ENCODE measurements at regions not wholly inside any gene's neighbourhood (a gene's known extent, or its start where the extent isn't known, plus 50 kb on each side); places are given as distances from the start of the nearest gene placed in this dataset.
A peak's percentile ranks its signal among the peaks of the same experiment; 100 is the strongest.

DNA sequence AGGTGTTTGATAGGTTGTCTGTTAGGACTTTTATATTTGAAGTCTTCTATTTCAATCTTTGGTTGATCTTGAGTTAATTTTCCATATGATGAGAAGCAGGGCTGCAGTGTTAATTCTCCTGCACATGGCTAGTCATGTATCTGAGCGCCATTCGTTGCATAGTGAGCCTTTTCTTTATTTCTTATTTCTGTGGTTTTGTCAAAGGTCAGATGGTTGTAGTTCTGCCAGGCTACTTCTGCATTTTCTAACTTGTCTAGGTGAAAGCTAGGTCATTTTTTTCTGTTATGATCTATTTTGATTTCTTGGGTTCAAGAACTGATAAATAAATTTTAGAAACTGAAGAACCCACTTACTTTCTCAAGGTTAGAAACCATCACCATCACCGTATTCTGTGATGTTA, 56.7 kb downstream of the CCDC74A start:
- H3K4me1 ChIP-seq (ENCODE audit: control insufficient read depth, insufficient read depth, low read length) = peaks cover 90% of the 10 kb centered on the region
- SMC1A ChIA-PET (ENCODE audit: uncharacterized antibody, unreplicated experiment) = no interaction called here
- H4K20me1 ChIP-seq (ENCODE audit: control insufficient read depth, insufficient read depth) = no peaks in the 10 kb centered on the region
- in situ Hi-C loops (cut with MboI) = no loop called here
- H3K4me3 ChIP-seq = peak overlapping the region; percentile 3; the same call in 1 of the 2 replicates
- WGBS (ENCODE audit: insufficient coverage, insufficient replicate concordance, low lambda C conversion rate, missing lambda C conversion rate) = 0% methylated on average over 3 of the region's 3 CpGs
- ATAC-seq (peak; percentile 27), FAIRE-seq (no peak), DNase-seq (ENCODE audit: low read depth, low spot score) (no peak)
- RAD21 ChIA-PET (ENCODE audit: unreplicated experiment) = interaction anchor here (1.0 kb wide), 1 partner anchor 82 kb away, joined by 3 read pairs; no protein-coding TSS in a partner anchor
- H3K4me2 ChIP-seq (ENCODE audit: control insufficient read depth, insufficient read depth) = peak overlapping the region; percentile 83; the same call in 1 of the 2 replicates
- H3K27ac ChIP-seq (ENCODE audit: control insufficient read depth, insufficient read depth) = peak overlapping the region; percentile 76
- H3K36me3 ChIP-seq (ENCODE audit: control insufficient read depth in 2 of 2, insufficient read depth in 2 of 2, low read length in 1 of 2) = no peaks in the 10 kb centered on the region; a peak in 1 of 4 replicates
- intact Hi-C loops (cut with micrococcal nuclease; ENCODE audit: unreplicated experiment) = no loop called here
- peak; percentile 28; the same call in 1 of the 2 replicates for TF ChIP-seq SPI1 (IDR thresholded peaks at IDR 0.05; ENCODE audit: borderline replicate concordance, insufficient read depth, low read depth, low read length)
- TF ChIP-seq RUNX3 (IDR thresholded peaks at IDR 0.05; ENCODE audit: low read length) = peak; percentile 78
- no peak for TF ChIP-seq NFYA (IDR thresholded peaks at IDR 0.05; ENCODE audit: borderline replicate concordance, low read depth, low read length)
- TF ChIP-seq, protein P1, sequence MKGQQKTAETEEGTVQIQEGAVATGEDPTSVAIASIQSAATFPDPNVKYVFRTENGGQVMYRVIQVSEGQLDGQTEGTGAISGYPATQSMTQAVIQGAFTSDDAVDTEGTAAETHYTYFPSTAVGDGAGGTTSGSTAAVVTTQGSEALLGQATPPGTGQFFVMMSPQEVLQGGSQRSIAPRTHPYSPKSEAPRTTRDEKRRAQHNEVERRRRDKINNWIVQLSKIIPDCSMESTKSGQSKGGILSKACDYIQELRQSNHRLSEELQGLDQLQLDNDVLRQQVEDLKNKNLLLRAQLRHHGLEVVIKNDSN (IDR thresholded peaks at IDR 0.05; ENCODE audit: borderline replicate concordance, extremely low read length, insufficient read depth, low read depth, low read length) = no peak
- TF ChIP-seq SREBF1 (IDR thresholded peaks at IDR 0.05; ENCODE audit: low read length) = no peak
- no peak for TF ChIP-seq KDM1A (IDR thresholded peaks at IDR 0.05; ENCODE audit: borderline replicate concordance)
- no peak overlapping the region for H2AFZ ChIP-seq (ENCODE audit: control insufficient read depth, low read depth, low read length)
- peaks cover 23% of the 10 kb centered on the region for H3K79me2 ChIP-seq (ENCODE audit: control insufficient read depth, insufficient read depth, low read length)
- CTCF ChIA-PET = no interaction called here
- POLR2A ChIA-PET = interaction anchor here (0.6 kb wide), 1 partner anchor 81 kb away, joined by 3 read pairs; no protein-coding TSS in a partner anchor
- H3K9me3 ChIP-seq (replicated peaks; ENCODE audit: control insufficient read depth, insufficient read depth, low read length) = peaks cover 6% of the 10 kb centered on the region; the same call in 2 of the 3 replicates
- no peaks in the 10 kb centered on the region for H3K27me3 ChIP-seq (replicated peaks in 1 of 2; ENCODE audit: control insufficient read depth in 2 of 2, insufficient read depth in 2 of 2, low read length in 1 of 2)
- BruUV-seq (replicated peaks) = no TSS peak
- H3K9ac ChIP-seq (ENCODE audit: control insufficient read depth, insufficient read depth, low read length) = peak overlapping the region; percentile 44; the same call in 1 of the 2 replicates

DNA sequence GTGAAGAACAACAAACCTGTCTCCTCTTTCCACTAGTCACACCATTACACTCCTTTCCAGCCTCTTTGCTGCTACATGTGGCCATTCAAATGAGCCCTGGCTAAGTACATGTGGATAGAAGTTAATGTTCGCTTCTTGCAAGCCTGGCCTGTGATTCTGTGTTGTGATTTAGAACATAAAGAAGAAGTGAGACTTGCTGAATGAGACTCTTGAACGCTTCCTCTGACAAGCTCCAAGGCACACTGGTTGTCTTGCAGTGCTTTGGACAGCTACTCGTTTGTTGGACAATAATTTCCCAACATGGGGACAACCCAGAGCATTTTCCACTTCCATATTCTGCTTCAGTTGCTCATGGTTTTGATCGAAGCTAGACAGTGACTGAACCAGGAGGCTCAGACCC, 57.3 kb downstream of the CCDC74A start:
- in situ Hi-C loops (cut with MboI) = no loop called here
- ChIA-PET SMC1A (ENCODE audit: uncharacterized antibody, unreplicated experiment) (no interaction called here), POLR2A (interaction anchor here (0.6 kb wide), 1 partner anchor 82 kb away, joined by 3 read pairs; no protein-coding TSS in a partner anchor), CTCF (no interaction called here), RAD21 (ENCODE audit: unreplicated experiment) (interaction anchor here (1.0 kb wide), 1 partner anchor 82 kb away, joined by 3 read pairs; no protein-coding TSS in a partner anchor)
- peaks cover 5% of the 10 kb centered on the region; the same call in 2 of the 3 replicates for H3K9me3 ChIP-seq (replicated peaks; ENCODE audit: control insufficient read depth, insufficient read depth, low read length)
- peak overlapping the region; percentile 76 for H3K27ac ChIP-seq (ENCODE audit: control insufficient read depth, insufficient read depth)
- H3K4me1 ChIP-seq (ENCODE audit: control insufficient read depth, insufficient read depth, low read length) = peaks cover 88% of the 10 kb centered on the region
- peak; percentile 71 for ATAC-seq
- no peaks in the 10 kb centered on the region for H3K27me3 ChIP-seq (replicated peaks in 1 of 2; ENCODE audit: control insufficient read depth in 2 of 2, insufficient read depth in 2 of 2, low read length in 1 of 2)
- H4K20me1 ChIP-seq (ENCODE audit: control insufficient read depth, insufficient read depth) = no peaks in the 10 kb centered on the region
- BruUV-seq (replicated peaks) = TSS peak; percentile 28
- H3K4me3 ChIP-seq = no peak overlapping the region
- WGBS (ENCODE audit: insufficient coverage, insufficient replicate concordance, low lambda C conversion rate, missing lambda C conversion rate) = 2% methylated on average over 4 of the region's 4 CpGs
- peaks cover 18% of the 10 kb centered on the region for H3K79me2 ChIP-seq (ENCODE audit: control insufficient read depth, insufficient read depth, low read length)
- DNase-seq (ENCODE audit: low read depth, low spot score) = peak; percentile 70
- intact Hi-C loops (cut with micrococcal nuclease; ENCODE audit: unreplicated experiment) = no loop called here
- H3K4me2 ChIP-seq (ENCODE audit: control insufficient read depth, insufficient read depth) = peak overlapping the region; percentile 83
- FAIRE-seq = no peak
- peak overlapping the region; percentile 28 for H2AFZ ChIP-seq (ENCODE audit: control insufficient read depth, low read depth, low read length)
- H3K36me3 ChIP-seq (ENCODE audit: control insufficient read depth in 2 of 2, insufficient read depth in 2 of 2, low read length in 1 of 2) = no peaks in the 10 kb centered on the region; a peak in 1 of 4 replicates
- peak overlapping the region; percentile 44; the same call in 1 of the 2 replicates for H3K9ac ChIP-seq (ENCODE audit: control insufficient read depth, insufficient read depth, low read length)
- TF ChIP-seq SPI1 (IDR thresholded peaks at IDR 0.05; ENCODE audit: borderline replicate concordance, insufficient read depth, low read depth, low read length) (peak; percentile 93), POLR2AphosphoS2 (IDR thresholded peaks at IDR 0.05; ENCODE audit: low read depth, low read length) (no peak), EED (IDR thresholded peaks at IDR 0.05; ENCODE audit: low read depth) (peak; percentile 75), REST (IDR thresholded peaks at IDR 0.05; ENCODE audit: low read depth, low read length) (peak; percentile 38; the same call in 1 of the 2 replicates), NFIC (IDR thresholded peaks at IDR 0.05; ENCODE audit: low read depth, low read length) (peak; percentile 50; the same call in 1 of the 2 replicates), PAX5 (IDR thresholded peaks at IDR 0.05; ENCODE audit: borderline replicate concordance, low read depth, low read length) (0 out of 2 replicates have a peak, but pooled peaks have one; percentile 26), EP300 (IDR thresholded peaks at IDR 0.05; ENCODE audit: borderline replicate concordance in 1 of 2, control insufficient read depth in 1 of 2, low read depth in 2 of 2, low read length in 2 of 2) (peak in 1 of 2 experiments; percentile 15; a peak in 1 of 4 replicates)
